SK-N-SH (cell line): ENCODE measurements at regions not wholly inside any gene's neighbourhood (a gene's known extent, or its start where the extent isn't known, plus 50 kb on each side); places are given as distances from the start of the nearest gene placed in this dataset.

Experiments
- CTCF ChIA-PET: fragments of 300-600, 350-600 bp; formaldehyde crosslinking; extraction: SDS; loops from one replicate; lab custom pipeline; 2021; lab: Yijun Ruan, JAX
- POLR2A ChIA-PET: fragments of 350-600 bp; sonication (Branson Sonifier 250); formaldehyde crosslinking; extraction: SDS; loops from one replicate; lab custom pipeline; 2020; ENCODE audit warnings: antibody characterized with exemption, inconsistent platforms; lab: Yijun Ruan, JAX
- DNase-seq: peaks from one replicate; pipeline ENCODE4 v3.0.0; 2012
- H2AFZ ChIP-seq: fragments of 200-600 bp; sonication (generic); 2 replicates; pipeline ENCODE4 v1.8.1; 2016; ENCODE audit warnings: antibody characterized with exemption, mild to moderate bottlenecking, low read depth
- H3F3A ChIP-seq: fragments of 200-600 bp; sonication (generic); replicated peaks from 2 replicates; pipeline ENCODE3; 2016; ENCODE audit warnings: antibody characterized with exemption, mild to moderate bottlenecking; ENCODE audit not compliant: insufficient read depth
- H3K27ac ChIP-seq, 2 experiments: fragments of 200-500 bp in 1 of 2; fragments of 200-600 bp in 1 of 2; sonication (Bioruptor generic) in 1 of 2; sonication (generic), shearing (Covaris generic) in 1 of 2; 2 replicates each; pipeline versions ENCODE4 v1.5.1 to v1.6.1; 2014 to 2016; ENCODE audit warnings: low read depth in 2 of 2, inconsistent platforms in 1 of 2, low read length in 1 of 2, mild to moderate bottlenecking in 1 of 2, mixed read lengths in 1 of 2
- H3K27me3 ChIP-seq: fragments of 200-600 bp; sonication (generic), shearing (Covaris generic); 2 replicates; pipeline ENCODE4 v1.6.1; 2016; ENCODE audit warnings: mixed run types; ENCODE audit not compliant: insufficient read depth
- H3K36me3 ChIP-seq, 2 experiments: fragments of 200-500 bp in 1 of 2; fragments of 200-600 bp in 1 of 2; sonication (Bioruptor generic) in 1 of 2; sonication (generic) in 1 of 2; replicated peaks in 1 of 2; 2 replicates each; pipeline versions ENCODE3 to v1.5.1; 2014 to 2016; ENCODE audit warnings: low read length in 1 of 2, mild to moderate bottlenecking in 1 of 2; ENCODE audit not compliant: insufficient read depth in 2 of 2, control insufficient read depth in 1 of 2
- H3K4me1 ChIP-seq, 2 experiments: fragments of 200-500 bp in 1 of 2; fragments of 200-600 bp in 1 of 2; sonication (Bioruptor generic) in 1 of 2; sonication (generic), shearing (Covaris generic) in 1 of 2; 2 replicates each; pipeline versions ENCODE4 v1.5.1 to v1.6.1; 2014 to 2016; ENCODE audit warnings: low read depth in 1 of 2, low read length in 1 of 2, mixed run types in 1 of 2; ENCODE audit not compliant: insufficient read depth in 2 of 2, control insufficient read depth in 1 of 2
- H3K4me2 ChIP-seq: fragments of 200-600 bp; sonication (generic), shearing (Covaris generic); 2 replicates; pipeline ENCODE4 v1.6.1; 2017; ENCODE audit warnings: mixed run types
- H3K4me3 ChIP-seq, 2 experiments: fragments of 200-500 bp in 1 of 2; fragments of 200-600 bp in 1 of 2; sonication (Bioruptor generic) in 1 of 2; sonication (generic), shearing (Covaris generic) in 1 of 2; 2 replicates each; pipeline versions ENCODE4 v1.5.1 to v1.8.1; 2014 to 2016; ENCODE audit warnings: low read depth in 2 of 2, inconsistent platforms in 1 of 2, low read length in 1 of 2, mild to moderate bottlenecking in 1 of 2, mixed read lengths in 1 of 2, moderate library complexity in 1 of 2
- H3K79me2 ChIP-seq: fragments of 200-600 bp; sonication (generic); 2 replicates; pipeline ENCODE4 v1.8.1; 2017; ENCODE audit warnings: mild to moderate bottlenecking; ENCODE audit not compliant: insufficient read depth
- H3K9ac ChIP-seq: fragments of 200-600 bp; sonication (generic); 2 replicates; pipeline ENCODE4 v1.6.1; 2017; ENCODE audit warnings: mixed run types
- H3K9me2 ChIP-seq: fragments of 200-600 bp; sonication (generic); 2 replicates; pipeline ENCODE4 v1.6.1; 2017; ENCODE audit warnings: mixed run types
- H3K9me3 ChIP-seq: fragments of 200-600 bp; sonication (generic); 2 replicates; pipeline ENCODE4 v1.6.1; 2017; ENCODE audit warnings: mixed run types, mild to moderate bottlenecking, moderate library complexity
- H4K20me1 ChIP-seq: fragments of 200-600 bp; sonication (generic); 2 replicates; pipeline ENCODE4 v1.6.1; 2017; ENCODE audit warnings: mild to moderate bottlenecking, mixed run types; ENCODE audit not compliant: insufficient read depth
- CHD2 ChIP-seq: fragments of 150-350 bp; IDR thresholded peaks from 2 replicates; pipeline ENCODE4 v1.6.1; 2018; ENCODE audit warnings: low read length; ENCODE audit not compliant: partially characterized antibody
- EP300 ChIP-seq, 2 experiments: IDR thresholded peaks; 2 replicates each; pipeline versions ENCODE4 v1.4.0 to v1.6.1; 2012; ENCODE audit warnings: borderline replicate concordance in 1 of 2, low read depth in 1 of 2, low read length in 1 of 2
- EZH2phosphoT487 ChIP-seq: fragments of 200-600 bp; sonication (generic); IDR thresholded peaks from 2 replicates; pipeline ENCODE4 v1.6.1; 2017; ENCODE audit warnings: low read depth, mixed run types, mild to moderate bottlenecking, antibody characterized with exemption, moderate library complexity, borderline replicate concordance
- FOSL2 ChIP-seq: IDR thresholded peaks from 2 replicates; pipeline ENCODE4 v1.4.0; 2012; ENCODE audit warnings: low read depth, mild to moderate bottlenecking, moderate library complexity, borderline replicate concordance
- FOXJ3 ChIP-seq: sonication (generic); formaldehyde crosslinking; IDR thresholded peaks from 2 replicates; pipeline ENCODE4 v1.5.1; 2020; ENCODE audit warnings: mild to moderate bottlenecking, missing genetic modification reagents
- FOXM1 ChIP-seq: IDR thresholded peaks from 2 replicates; pipeline ENCODE4 v1.4.0; 2012; ENCODE audit warnings: low read depth, mild to moderate bottlenecking
- GABPA ChIP-seq: IDR thresholded peaks from 2 replicates; pipeline ENCODE4 v1.4.0; 2012; ENCODE audit warnings: low read depth, mild to moderate bottlenecking
- MEF2A ChIP-seq: IDR thresholded peaks from 2 replicates; pipeline ENCODE4 v1.4.0; 2012; ENCODE audit warnings: low read depth, borderline replicate concordance
- NFIC ChIP-seq: IDR thresholded peaks from 2 replicates; pipeline ENCODE4 v1.4.0; 2012; ENCODE audit warnings: borderline replicate concordance
- POLR2AphosphoS5 ChIP-seq: IDR thresholded peaks from 2 replicates; pipeline ENCODE4 v1.6.1; 2012; ENCODE audit warnings: low read depth, low read length
- RAD21 ChIP-seq: IDR thresholded peaks from 2 replicates; pipeline ENCODE4 v1.6.1; 2012; ENCODE audit warnings: mild to moderate bottlenecking, low read length
- RFX5 ChIP-seq: IDR thresholded peaks from 2 replicates; pipeline ENCODE4 v1.6.1; 2012; ENCODE audit warnings: mild to moderate bottlenecking, improper control_type of control experiment, low read length
- RXRA ChIP-seq: IDR thresholded peaks from 2 replicates; pipeline ENCODE4 v1.4.0; 2012; ENCODE audit warnings: low read depth, mild to moderate bottlenecking, borderline replicate concordance
- SIN3A ChIP-seq: IDR thresholded peaks from 2 replicates; pipeline ENCODE4 v1.6.1; 2012; ENCODE audit warnings: low read depth, mild to moderate bottlenecking, low read length, moderate library complexity, borderline replicate concordance
- SMC3 ChIP-seq: IDR thresholded peaks from 2 replicates; pipeline ENCODE4 v1.6.1; 2012; ENCODE audit warnings: low read depth, low read length, improper control_type of control experiment
- TAF1 ChIP-seq: IDR thresholded peaks from 2 replicates; pipeline ENCODE4 v1.6.1; 2012; ENCODE audit warnings: low read depth, mild to moderate bottlenecking, low read length, moderate library complexity, borderline replicate concordance
- YY1 ChIP-seq: IDR thresholded peaks from 2 replicates; pipeline ENCODE4 v1.4.0; 2012; ENCODE audit warnings: low read depth, mild to moderate bottlenecking
- WGBS: methylation state at CpG from one replicate; pipeline ENCODE4 v1.1.6; 2017; ENCODE audit warnings: low lambda C conversion rate; 5-methylcytosine and 5-hydroxymethylcytosine counted together
- TF ChIP-seq, protein P1 (sequence below): IDR thresholded peaks from 2 replicates; pipeline ENCODE4 v1.4.0; 2012; ENCODE audit warnings: low read depth
- TF ChIP-seq, protein P2 (sequence below): fragments of 200-600 bp; sonication (generic); IDR thresholded peaks from 2 replicates; pipeline ENCODE4 v1.6.1; 2017; ENCODE audit warnings: antibody characterized with exemption, mild to moderate bottlenecking, moderate library complexity
- TF ChIP-seq, protein P3 (sequence below): fragments of 150-350 bp; IDR thresholded peaks from 2 replicates; pipeline ENCODE4 v1.6.1; 2016; ENCODE audit warnings: mild to moderate bottlenecking, low read depth, low read length
- TF ChIP-seq, protein P4 (sequence below): fragments of 150-350 bp; IDR thresholded peaks from 2 replicates; pipeline ENCODE4 v1.6.1; 2017; ENCODE audit warnings: antibody characterized with exemption, low read length, low read depth, borderline replicate concordance

DNA sequence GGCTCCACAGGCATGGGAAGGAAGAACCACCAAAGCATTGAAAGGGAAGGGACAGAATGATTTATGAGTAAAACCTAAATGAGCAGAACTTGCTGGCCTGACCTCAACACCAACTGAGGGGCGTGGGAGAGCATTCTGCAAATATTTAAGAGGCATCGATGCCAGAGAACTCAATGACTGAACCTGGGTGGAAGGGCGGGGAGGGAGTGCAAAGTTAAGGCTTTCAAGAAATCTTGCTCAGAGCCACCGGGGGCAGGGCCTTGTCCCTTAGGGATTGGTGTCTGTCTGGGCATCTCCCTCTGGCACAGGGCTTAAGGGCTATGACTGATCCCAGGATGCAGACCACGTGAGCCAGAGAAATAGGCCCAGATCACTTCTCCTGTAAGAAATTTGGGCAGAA is 137.1 kb downstream of the ADAMTS15 start:
- Histone ChIP-seq H3K27ac (no peak overlapping the region), H2AFZ (no peak overlapping the region), H3K4me2 (no peak overlapping the region), H3K9me2 (no peaks in the 10 kb centered on the region), H3K4me3 (no peak overlapping the region), H3K9ac (no peak overlapping the region), H3K4me1 (peaks cover 0 to 15% of the 10 kb centered on the region in 2 experiments; a peak in 1 of 4 replicates), H3K9me3 (no peaks in the 10 kb centered on the region), H3K36me3 (no peaks in the 10 kb centered on the region), H3K27me3 (no peaks in the 10 kb centered on the region)
- no peak for DNase-seq
- POLR2A ChIA-PET, result no interaction called here
- CTCF ChIA-PET, result no interaction called here
- no peak for TF ChIP-seq FOXJ3 (CRISPR knock-in tag)
- TF ChIP-seq SIN3A, result no peak
- TF ChIP-seq GABPA, result no peak
- TF ChIP-seq EP300 (IDR thresholded peaks at IDR 0.05; ENCODE audit: borderline replicate concordance in 1 of 2, low read depth in 1 of 2, low read length in 1 of 2), result no peak
- no peak for TF ChIP-seq NFIC
- TF ChIP-seq, protein P1, sequence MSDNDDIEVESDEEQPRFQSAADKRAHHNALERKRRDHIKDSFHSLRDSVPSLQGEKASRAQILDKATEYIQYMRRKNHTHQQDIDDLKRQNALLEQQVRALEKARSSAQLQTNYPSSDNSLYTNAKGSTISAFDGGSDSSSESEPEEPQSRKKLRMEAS, result no peak
- TF ChIP-seq TAF1, result no peak
- TF ChIP-seq, protein P2, sequence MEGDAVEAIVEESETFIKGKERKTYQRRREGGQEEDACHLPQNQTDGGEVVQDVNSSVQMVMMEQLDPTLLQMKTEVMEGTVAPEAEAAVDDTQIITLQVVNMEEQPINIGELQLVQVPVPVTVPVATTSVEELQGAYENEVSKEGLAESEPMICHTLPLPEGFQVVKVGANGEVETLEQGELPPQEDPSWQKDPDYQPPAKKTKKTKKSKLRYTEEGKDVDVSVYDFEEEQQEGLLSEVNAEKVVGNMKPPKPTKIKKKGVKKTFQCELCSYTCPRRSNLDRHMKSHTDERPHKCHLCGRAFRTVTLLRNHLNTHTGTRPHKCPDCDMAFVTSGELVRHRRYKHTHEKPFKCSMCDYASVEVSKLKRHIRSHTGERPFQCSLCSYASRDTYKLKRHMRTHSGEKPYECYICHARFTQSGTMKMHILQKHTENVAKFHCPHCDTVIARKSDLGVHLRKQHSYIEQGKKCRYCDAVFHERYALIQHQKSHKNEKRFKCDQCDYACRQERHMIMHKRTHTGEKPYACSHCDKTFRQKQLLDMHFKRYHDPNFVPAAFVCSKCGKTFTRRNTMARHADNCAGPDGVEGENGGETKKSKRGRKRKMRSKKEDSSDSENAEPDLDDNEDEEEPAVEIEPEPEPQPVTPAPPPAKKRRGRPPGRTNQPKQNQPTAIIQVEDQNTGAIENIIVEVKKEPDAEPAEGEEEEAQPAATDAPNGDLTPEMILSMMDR, result no peak
- TF ChIP-seq EZH2phosphoT487, result no peak
- TF ChIP-seq FOXM1, result no peak
- TF ChIP-seq CHD2, result no peak
- no peak for TF ChIP-seq POLR2AphosphoS5
- TF ChIP-seq FOSL2, result no peak
- no peak for TF ChIP-seq RXRA
- TF ChIP-seq, protein P3, sequence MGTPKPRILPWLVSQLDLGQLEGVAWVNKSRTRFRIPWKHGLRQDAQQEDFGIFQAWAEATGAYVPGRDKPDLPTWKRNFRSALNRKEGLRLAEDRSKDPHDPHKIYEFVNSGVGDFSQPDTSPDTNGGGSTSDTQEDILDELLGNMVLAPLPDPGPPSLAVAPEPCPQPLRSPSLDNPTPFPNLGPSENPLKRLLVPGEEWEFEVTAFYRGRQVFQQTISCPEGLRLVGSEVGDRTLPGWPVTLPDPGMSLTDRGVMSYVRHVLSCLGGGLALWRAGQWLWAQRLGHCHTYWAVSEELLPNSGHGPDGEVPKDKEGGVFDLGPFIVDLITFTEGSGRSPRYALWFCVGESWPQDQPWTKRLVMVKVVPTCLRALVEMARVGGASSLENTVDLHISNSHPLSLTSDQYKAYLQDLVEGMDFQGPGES, result no peak
- no peak for TF ChIP-seq RAD21
- TF ChIP-seq, all 33 proteins: peak for 0
- Histone ChIP-seq H3F3A (peaks cover 11% of the 10 kb centered on the region), H4K20me1 (no peaks in the 10 kb centered on the region), H3K79me2 (no peaks in the 10 kb centered on the region)
- 71% methylated on average over 5 of the region's 5 CpGs for WGBS

DNA sequence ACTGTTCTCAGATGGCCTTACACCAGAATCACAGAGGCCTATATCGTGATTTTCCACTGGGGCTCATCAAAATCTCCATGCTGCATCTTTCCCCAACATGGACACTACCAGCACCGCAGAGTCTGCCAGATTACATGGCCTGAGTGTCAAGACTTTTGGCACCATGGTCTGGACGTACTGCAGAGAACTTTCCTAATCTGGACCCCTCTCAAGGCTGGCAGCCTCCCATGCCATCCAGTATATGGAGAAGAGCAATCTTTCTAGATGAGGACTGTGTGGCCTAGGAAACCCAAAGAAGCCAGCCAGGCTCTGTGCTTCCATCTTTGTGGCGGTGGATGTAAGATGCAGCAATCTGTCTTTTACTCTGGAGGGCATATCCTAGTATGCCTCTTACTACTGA is 139.2 kb downstream of the ADAMTS15 start:
- 32% methylated on average over 4 of the region's 4 CpGs for WGBS
- H3F3A ChIP-seq, result no peaks in the 10 kb centered on the region
- no peaks in the 10 kb centered on the region for H3K9me2 ChIP-seq
- ChIA-PET CTCF (no interaction called here), POLR2A (no interaction called here)
- H3K79me2 ChIP-seq, result no peaks in the 10 kb centered on the region
- no peaks in the 10 kb centered on the region; a peak in 1 of 4 replicates for H3K4me1 ChIP-seq
- no peak overlapping the region for H3K9ac ChIP-seq
- no peaks in the 10 kb centered on the region for H4K20me1 ChIP-seq
- no peaks in the 10 kb centered on the region for H3K9me3 ChIP-seq
- no peak overlapping the region for H3K4me3 ChIP-seq
- H3K27ac ChIP-seq, result no peak overlapping the region
- no peak overlapping the region for H2AFZ ChIP-seq
- no peak overlapping the region for H3K4me2 ChIP-seq
- H3K36me3 ChIP-seq, result no peaks in the 10 kb centered on the region
- H3K27me3 ChIP-seq, result no peaks in the 10 kb centered on the region
- no peak for DNase-seq
- TF ChIP-seq, protein P3, result no peak
- no peak for TF ChIP-seq RAD21
- no peak for TF ChIP-seq RFX5
- TF ChIP-seq YY1, result no peak
- TF ChIP-seq, protein P4, sequence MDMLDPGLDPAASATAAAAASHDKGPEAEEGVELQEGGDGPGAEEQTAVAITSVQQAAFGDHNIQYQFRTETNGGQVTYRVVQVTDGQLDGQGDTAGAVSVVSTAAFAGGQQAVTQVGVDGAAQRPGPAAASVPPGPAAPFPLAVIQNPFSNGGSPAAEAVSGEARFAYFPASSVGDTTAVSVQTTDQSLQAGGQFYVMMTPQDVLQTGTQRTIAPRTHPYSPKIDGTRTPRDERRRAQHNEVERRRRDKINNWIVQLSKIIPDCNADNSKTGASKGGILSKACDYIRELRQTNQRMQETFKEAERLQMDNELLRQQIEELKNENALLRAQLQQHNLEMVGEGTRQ, result no peak
- TF ChIP-seq SMC3, result no peak
- TF ChIP-seq CHD2, result no peak
- TF ChIP-seq TAF1, result no peak
- no peak for TF ChIP-seq MEF2A
